GM21619 (cell line): ENCODE measurements at regions not wholly inside any gene's neighbourhood (a gene's known extent, or its start where the extent isn't known, plus 50 kb on each side); places are given as distances from the start of the nearest gene placed in this dataset.
"Not testable (repeated sequence)": the region's sequence is repeated elsewhere in the genome, so short reads cannot be mapped to it uniquely, and the experiment has no call there.

Source experiments
- ATAC-seq: cut with Tn5 transposase; IDR thresholded peaks from one replicate; pipeline ENCODE4 v1.9.1; 2021; ENCODE audit not compliant: unreplicated experiment

DNA sequence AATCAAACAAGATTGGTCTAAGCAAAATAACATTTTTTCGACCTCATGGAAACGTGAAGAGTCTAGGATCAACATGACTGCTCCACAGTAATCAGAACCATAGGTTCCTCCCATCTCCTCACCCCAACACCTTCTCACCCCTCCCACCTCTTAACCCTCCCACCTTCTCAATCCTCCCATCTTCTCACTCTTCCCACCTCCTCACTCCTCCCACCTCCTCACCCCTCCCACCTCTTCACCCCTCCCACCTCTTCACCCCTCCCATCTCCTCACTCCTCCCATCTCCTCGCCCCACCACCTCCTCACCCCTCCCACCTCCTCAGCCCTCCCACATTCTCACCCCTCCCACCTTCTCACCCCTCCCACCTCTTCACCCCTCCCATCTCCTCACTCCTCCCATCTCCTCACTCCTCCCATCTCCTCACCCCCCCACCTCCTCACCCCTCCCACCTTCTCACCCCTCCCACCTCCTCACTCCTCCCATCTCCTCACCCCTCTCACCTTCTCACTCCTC is 567.4 kb downstream of the C6orf118 start:
- ATAC-seq, result no peak

DNA sequence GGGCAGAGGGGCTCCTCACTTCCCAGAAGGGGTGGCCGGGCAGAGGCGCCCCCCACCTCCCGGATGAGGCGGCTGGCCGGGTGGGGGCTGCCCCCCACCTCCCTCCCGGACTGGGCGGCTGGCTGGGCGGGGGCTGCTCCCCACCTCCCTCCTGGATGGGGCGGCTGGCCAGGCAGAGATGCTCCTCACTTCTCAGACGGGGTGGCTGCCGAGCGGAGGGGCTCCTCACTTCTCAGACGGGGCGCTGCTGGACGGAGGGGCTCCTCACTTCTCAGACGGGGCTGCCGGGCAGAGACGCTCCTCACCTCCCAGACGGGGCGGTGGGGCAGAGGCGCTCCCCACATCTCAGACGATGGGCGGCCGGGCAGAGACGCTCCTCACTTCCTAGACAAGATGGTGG is 573.3 kb downstream of the C6orf118 start:
- not testable (repeated sequence) for ATAC-seq

DNA sequence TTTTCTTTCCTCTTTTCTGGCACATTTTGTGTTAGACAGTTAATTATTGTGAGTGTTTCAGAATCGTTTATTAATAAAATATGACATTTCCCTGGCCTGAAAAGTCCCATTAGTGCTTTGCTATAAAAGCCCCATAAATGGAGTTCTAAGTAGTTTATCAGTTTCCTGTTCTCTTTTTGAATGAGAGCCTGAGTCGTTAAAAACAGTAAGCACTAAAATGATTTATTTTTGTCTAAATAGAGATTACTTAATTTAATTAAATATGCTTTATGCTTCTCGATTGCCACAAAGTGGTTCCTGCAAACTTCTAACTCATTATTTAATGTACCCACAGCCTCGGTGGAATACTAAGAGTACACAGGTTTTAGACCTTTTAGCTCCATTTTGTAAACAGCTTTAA is 577.9 kb downstream of the C6orf118 start:
- ATAC-seq, result no peak

DNA sequence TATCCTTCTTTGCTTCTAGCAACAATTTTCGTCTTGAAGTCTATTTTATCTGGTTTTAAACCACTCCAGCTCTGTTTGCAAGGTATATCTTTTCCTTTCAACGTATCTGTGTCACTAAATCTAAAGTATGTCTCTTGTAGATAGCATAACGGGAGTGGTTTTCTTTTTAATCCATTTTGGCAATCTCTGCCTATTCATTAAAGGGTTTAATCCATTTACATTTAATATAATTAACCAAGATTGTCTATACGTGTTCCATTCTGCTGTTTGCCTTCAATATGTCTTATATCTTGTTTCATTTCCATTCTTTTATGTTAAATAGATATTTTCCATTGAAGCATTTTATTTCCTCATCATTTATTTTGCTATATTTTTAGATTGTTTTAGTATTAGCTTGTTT is 587.9 kb downstream of the C6orf118 start:
- ATAC-seq, result no peak

DNA sequence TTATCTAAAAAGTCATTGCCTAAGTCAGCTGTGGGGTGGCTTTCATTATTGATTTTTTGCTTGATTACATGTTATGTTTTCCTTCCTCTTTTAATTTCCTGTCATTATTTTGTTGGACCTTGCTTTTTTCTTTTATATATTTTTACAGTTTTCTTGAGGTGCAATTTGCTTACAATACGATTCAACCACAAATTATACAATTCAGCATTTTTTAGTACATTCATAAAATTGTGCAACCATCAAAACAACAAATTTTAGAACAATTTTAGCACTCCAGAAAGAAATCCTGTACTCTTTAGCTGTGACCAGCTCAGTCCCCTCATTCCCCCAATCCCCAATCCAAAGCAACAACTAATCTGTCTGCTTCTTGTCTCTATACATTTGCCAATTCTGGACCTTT is 608.9 kb downstream of the C6orf118 start:
- ATAC-seq, result no peak

DNA sequence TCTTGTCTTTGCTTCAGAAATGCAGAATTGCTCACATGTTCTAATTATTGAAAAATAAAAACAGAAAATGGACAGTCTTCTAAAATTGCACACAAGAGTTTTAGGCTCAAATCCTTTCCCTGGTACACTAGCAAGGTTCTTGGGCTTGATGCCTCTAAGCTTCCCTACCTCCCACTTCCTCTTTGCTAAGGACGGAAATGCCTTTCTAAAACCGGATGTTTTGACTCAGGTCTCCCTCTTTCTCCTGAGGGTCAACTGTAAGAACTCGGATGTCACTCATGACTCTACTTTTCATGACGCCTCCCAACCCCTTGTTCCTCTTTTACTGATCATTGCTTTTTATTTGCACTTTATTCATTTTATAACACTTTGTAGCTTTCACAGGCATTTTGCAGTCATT is 613.5 kb downstream of the C6orf118 start:
- ATAC-seq, result no peak

DNA sequence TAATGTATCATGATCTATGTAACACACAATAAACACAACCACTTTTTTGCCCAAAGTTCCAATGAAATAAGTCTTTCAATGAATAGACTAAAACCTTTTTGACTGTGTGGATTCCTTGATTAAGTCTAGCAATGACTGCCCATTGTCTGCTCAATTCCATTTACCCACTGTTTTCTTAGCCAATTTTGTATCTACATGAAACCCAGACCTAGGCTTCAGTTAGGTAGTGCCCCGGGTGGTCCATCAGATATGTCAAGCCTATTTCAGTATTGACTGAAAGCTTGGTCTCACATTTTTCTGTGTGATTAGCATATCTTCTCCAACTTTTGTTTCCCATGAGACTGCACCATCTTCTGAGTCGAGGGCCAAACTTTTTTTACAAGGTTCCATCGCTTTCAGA is 615.0 kb downstream of the C6orf118 start:
- ATAC-seq, result no peak

DNA sequence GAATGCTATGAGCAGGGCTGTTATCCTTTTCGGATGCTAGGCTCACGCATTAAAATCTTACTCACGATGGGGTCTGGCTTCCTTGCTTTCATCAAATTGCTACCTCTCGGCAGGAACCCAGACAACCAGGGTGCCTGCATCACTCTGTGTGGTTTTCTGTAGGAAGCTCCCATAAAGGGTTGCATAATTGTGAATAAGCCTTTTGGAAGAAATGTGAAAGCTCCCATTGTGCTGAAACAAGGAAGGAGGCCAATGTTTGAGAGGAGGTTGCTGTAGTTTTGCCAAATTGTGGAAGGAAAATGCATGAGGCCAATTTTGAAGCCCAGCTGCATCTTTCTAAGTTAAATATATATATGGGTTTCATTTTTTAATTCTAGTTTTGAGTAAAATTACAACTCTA is 615.5 kb downstream of the C6orf118 start:
- no peak for ATAC-seq

DNA sequence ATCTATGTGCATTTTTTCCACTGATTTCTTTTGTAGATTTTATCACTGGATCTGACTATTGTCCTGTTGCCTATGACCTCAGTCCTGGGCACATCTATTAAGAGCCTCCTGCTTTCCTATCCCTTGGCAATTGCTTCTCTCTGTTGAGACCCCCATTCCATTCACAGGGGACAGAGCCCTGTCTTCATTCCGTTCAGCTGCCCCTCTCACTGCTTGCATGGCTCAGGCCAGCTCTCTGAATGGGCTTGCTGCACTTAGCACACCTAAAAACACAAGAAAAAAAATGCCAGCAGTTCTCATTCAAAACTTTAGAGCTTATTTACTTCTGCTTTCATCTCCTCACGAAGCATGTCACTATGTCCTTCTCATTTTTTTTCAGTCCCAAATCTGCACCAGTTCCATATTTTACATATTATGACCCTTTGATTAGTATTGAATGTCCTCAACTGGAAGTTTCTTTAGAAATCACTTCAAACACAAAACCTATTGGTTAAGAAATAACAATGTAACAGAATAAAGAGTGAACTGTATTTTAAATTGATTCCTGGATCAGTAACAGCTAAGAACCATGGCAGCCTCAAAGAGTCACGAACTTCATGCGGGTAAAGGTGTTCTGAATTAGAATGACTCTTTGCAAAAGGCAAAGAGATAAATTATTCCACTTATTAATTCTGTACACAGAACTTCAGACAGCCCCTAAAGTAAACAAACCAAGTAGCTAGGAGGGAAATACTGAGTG is 616.5 kb downstream of the C6orf118 start:
- no peak for ATAC-seq

DNA sequence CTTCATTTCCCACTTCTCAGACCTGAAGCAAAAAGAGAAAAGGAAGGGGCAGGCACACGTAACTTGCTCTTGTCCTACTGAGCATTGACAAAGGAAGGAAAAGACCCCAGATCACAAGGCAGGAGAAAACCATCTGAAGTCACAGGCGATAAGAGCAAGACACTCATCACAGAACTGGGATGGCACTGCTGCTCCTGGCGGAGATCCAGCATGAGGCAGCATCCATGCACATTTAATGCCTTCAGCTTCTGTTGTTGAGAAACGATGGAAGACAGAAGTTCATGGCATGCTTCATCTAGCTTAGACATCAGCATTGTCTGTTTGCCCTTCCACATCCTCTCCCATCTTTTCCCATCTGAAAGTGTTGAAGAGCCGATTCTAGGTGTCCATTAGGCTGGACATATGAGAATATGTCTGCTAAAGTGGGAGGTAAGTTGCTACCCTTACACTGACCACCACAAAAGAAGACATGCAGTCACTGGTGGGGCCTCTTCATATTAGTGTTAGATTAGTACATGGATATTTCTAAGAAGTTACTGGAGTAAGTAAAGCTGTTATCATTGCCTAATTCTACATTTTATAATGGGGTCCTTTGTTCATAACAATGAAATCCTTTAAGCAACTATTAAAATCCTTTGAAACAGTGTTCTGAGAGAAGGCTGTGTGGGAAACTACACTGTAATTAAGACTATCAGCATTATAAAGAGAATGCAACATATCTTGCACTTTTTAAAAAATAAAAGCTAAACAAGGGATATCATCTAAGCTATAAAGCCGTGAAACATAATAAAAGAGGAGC is 618.5 kb downstream of the C6orf118 start:
- no peak for ATAC-seq

DNA sequence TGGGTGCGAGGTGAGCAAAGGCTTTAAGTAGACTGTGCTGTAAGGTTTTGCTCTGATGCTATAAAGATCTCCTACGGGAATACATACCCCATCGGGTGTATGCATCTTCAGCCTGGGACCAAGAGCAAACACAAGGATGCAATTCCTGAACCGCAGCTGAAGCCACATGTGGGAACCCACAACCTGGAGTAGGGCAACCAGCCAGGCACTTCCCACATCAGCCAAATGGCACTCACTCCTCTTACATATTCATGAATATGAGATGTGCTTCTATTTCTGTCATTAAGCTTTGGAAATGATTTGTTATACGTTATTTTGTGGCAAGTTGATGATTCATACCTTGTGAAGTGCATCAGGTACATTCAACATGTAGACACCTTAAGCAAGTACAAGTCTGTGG is 619.2 kb downstream of the C6orf118 start:
- ATAC-seq, result no peak

DNA sequence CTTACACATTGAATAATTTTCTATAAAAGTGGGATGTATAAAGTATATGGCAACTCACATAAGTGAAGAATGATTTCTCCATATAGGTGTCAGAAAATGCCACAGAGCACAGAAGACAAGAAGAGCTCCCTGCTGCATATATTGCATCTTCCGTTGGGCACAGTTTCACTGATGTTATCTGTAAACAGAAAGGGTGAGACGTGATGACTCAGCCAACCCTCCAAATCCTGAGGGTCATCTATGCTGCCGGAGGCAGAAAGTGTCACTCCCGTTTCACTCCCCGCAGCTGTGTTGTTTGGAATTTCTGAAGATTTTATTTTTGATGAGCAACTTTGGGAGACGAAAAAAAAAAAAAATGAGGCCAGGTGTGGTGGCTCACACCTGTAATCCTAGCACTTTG is 644.1 kb downstream of the C6orf118 start:
- no peak for ATAC-seq

DNA sequence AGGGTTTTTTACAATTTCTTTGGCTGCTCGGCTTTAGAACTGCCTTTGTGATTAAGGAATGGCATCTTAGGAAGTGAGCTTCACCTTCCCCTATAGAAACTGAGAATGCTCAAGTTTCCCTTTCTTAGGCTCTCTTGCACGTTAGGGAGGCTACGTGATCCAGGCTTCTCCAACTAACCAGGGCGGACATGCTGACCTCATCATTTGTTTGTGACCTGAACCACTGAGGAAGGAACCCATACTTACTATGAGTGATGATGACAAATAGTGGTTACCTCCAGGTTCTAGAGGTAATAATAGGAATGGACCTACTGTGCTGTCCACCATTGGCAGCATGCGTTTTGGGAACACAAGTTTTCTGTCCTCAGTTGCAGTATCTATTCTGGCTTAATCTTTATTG is 645.8 kb downstream of the C6orf118 start:
- ATAC-seq, result no peak

DNA sequence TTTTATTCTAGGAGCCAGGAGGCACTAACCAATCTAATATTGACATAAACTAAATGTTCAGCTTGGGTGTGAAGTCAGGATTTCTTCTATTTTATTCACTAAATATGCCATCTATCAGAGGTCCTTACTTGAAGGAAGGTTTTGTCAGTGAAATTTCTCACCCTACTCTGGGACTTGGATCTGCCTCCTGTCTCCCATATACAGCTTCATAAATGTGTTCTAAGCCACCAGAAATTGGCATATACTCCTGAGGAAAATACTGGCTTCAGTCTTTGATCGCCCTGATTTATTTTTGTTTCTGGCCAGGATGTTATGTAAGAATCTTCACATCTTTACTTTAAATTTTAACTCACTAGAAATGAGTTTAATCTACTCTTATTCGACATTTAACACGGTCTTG is 647.7 kb downstream of the C6orf118 start:
- ATAC-seq, result no peak

DNA sequence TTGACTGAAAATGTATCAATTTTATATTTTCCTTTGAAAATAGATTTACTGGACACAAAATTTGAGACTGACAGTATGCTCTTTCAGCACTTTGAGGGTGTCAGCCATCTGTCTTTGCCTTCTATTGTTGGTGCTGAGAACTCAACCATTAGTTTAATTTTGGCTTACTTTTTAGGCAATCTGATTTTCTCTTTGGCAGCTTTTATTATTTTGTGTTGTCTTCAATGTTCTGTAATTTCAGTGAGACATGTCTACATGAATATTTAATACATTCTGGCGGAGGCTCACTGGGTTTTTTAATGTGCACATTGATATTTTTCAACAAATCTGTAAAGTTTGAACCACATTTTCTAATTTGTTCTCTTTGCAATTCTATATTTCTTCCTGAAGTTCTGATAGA is 648.6 kb downstream of the C6orf118 start:
- no peak for ATAC-seq

DNA sequence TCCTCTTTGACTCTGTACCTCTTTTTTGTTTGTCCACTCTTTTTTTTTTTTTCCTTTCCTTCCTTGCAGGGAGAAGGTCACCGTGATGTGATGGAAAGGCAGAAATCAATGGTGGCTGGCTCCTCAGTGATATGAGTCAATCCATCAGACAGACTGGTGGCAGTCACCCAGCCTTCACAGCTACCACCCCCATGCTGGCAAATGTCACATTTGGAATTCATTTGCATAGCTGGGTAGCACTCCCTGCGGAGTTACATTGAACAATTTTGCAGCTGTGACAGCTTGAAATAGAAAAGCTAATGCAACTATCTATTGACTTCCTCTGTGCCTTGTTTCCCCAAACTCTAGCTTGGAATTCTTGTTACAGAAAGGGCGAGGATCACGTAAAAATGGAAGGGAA is 668.4 kb downstream of the C6orf118 start:
- ATAC-seq, result no peak

DNA sequence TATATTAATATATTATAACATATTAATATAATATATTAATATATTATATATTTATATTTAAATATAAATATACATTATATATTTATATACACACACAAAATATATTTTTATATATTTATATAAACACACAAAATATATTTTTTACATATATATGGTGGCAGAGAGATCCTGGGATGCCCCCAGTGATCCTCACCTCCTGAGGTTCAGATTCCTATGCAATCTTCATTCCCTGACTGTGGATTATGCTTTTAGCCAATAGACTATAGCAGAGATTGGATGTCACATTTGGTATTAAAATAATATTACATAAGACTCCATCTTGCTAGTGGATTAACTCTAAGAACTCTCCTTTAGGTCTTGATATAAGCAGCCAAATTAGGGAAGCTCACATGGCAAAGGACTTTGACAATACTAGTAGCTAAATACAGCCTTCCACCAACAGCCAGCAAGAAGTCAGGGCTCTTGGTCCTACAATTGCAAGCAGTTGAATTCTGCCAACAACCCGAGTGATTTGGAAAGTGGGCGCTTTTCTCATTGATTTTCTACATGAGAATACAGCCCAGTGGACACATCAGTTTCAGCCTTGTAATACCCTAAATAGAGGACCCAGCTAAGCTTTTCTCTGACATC is 681.0 kb downstream of the C6orf118 start:
- no peak for ATAC-seq

DNA sequence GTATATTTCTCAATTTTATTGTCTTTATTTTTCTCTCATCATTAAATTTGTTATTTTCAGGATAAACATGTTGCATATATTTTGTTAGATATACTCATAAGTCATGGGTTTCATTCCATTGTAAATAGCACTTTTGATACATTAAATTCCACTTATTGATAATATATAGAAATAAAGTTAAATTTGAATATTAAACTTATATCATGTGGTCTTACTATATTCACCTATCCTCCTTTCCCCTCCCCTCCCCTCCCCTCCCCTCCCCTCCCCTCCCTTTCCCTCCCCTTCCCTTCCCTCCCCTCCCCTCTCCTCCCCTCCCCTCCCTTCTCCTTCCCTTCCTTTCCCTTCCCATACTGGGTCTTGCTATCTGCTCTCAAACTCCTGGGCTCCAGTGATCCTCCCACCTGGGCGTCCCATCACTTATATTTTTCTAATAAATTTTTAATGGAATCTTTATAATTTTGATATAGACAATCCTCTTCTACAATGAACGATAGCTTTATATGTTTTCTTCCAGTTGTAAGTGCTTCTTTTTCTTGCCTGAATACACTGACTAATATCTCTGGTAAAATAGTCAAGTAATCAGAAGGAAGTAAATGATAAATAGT is 692.4 kb downstream of the C6orf118 start:
- no peak for ATAC-seq

DNA sequence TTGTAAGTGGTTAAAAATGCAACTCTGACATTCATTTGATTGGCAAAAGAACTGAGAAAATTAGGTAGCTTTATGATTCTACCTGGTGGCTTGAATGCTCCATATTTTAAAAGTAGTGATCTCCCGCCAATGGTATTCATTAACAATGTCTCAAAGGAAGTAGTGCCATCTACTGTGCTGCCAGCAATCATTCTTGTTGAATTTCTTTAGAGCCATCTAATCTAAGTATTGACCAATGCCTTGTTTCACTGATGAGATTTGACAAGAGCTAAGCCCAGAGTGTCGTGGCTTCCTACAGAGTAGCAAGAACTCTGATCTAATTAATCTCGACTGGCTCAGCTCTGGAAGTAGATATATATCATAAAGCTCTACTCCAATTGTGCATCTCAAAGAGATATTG is 696.7 kb downstream of the C6orf118 start:
- ATAC-seq, result no peak

DNA sequence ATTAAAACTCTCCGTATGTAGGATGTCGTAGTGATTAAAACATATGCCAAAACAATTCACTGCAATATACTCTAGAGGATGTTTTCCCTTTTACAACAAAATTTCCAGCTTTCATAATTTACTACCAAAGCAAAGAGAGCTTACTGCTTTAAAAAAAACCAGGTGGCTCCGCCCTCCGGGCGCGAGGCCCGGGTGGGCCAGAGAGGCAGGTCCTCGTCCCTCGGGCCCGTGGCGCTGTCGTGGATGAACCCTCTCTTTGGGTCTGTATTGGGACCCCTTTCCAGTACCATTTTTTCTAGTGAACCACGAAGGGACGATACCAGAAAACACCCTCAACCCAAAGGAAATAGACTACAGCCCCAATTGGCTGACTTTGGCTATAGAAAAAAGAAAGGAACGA is 698.5 kb downstream of the C6orf118 start:
- ATAC-seq, result not testable (repeated sequence)

DNA sequence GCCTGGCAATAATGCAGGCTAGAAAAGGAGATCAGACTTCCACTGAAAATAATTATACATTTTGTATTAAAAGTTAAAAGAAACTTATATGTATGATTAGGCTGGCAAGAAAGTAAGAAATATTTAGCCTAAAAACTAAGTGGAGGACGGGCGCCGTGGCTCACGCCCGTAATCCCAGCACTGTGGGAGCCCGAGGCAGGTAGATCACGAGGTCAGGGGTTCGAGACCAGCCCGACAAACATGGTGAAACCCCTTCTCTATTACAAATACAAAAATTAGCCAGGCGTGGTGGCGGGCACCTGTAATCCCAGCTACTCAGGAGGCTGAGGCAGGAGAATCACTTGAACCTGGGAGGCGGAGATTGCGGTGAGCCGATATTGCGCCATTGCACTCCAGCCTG is 707.0 kb downstream of the C6orf118 start:
- not testable (repeated sequence) for ATAC-seq
